ENCODE measurements at regions not wholly inside any gene's neighbourhood (a gene's known extent, or its start where the extent isn't known, plus 50 kb on each side); places are given as distances from the start of the nearest gene placed in this dataset.

DNA sequence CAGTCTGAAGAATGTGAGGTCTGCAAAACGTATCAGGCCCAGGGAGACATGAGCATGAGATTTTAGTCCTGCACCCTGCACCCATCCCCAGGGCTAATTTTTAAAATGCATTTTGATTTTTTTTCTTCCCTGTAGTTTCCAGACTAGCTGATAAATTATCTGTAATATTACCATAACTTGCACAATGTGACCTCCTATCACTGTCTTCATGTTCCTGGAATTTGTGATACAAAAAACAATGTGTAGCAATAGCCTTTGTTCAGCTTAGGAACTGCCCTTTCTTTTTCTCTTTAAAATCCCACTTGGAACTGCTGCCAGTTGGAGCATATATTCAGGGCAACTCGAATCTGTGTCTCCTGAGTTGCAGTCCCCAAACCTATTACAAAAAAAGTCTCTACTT, 222.8 kb upstream of the HS6ST1 start:
- no peak for DNase-seq
- H3K9me3 Mint-ChIP-seq: no peaks in the 10 kb centered on the region
- no peaks in the 10 kb centered on the region for H3K4me1 Mint-ChIP-seq

DNA sequence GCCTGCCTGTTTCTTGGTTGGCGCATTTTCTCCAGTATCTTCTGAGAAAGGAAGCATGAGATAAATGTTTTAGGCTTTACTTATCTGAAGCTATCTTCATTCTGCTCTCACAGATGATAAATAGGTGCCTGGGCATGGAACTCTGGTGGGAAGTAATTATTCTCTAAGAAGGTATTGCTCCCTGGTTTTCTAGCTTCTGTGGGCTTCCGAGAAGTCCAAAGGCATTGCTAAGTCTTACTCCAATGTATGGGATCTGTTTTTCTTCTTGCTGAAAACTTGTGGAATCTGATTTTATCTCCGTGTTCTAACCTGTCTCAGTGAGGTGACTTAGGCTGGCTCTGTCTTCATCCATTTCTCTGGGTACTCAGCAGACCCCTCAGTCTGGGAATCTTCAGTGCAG, 224.4 kb upstream of the HS6ST1 start:
- Mint-ChIP-seq H3K27me3 (ENCODE audit: low read depth in 3 of 3) (peaks cover 0 to 4% (median 3%) of the 10 kb centered on the region in 3 donors), H3K36me3 (no peaks in the 10 kb centered on the region), H3K4me1 (no peaks in the 10 kb centered on the region), H3K4me3 (no peak overlapping the region), H3K9me3 (no peaks in the 10 kb centered on the region), H3K27ac (no peak overlapping the region)
- DNase-seq: no peak

More for the DNA sequence above, 222.8 kb upstream of the HS6ST1 start:
- no peak overlapping the region for H3K4me3 Mint-ChIP-seq
- no peaks in the 10 kb centered on the region for H3K36me3 Mint-ChIP-seq
- H3K27ac Mint-ChIP-seq: no peak overlapping the region
- peaks cover 0 to 1% (median 1%) of the 10 kb centered on the region in 3 donors for H3K27me3 Mint-ChIP-seq (ENCODE audit: low read depth in 3 of 3)

DNA sequence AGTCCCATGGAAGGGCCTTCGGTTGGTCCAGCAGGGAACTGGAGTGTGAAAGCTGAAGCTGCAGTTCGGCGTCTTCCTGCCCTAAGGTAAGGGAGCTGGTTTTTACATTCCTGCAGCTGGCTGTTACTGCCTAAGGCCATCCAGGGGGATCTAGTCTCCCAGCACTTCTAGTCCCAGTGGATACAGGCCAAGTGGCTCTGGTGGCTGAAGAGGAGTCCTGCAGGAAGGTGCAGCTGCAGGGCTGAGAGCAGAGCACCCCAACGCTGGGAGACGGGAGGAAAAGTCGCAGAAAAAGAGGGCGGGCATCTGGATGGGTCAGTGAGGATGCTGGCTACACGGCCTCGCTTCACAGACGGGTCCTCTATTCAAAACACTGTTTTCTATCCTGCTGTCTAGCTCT, 225.0 kb upstream of the HS6ST1 start:
- no peak for DNase-seq
- peaks cover 0 to 4% (median 3%) of the 10 kb centered on the region in 3 donors for H3K27me3 Mint-ChIP-seq (ENCODE audit: low read depth in 3 of 3)
- H3K27ac Mint-ChIP-seq: no peak overlapping the region
- no peaks in the 10 kb centered on the region for H3K9me3 Mint-ChIP-seq
- H3K4me3 Mint-ChIP-seq: no peak overlapping the region
- H3K36me3 Mint-ChIP-seq: no peaks in the 10 kb centered on the region
- H3K4me1 Mint-ChIP-seq: no peaks in the 10 kb centered on the region

DNA sequence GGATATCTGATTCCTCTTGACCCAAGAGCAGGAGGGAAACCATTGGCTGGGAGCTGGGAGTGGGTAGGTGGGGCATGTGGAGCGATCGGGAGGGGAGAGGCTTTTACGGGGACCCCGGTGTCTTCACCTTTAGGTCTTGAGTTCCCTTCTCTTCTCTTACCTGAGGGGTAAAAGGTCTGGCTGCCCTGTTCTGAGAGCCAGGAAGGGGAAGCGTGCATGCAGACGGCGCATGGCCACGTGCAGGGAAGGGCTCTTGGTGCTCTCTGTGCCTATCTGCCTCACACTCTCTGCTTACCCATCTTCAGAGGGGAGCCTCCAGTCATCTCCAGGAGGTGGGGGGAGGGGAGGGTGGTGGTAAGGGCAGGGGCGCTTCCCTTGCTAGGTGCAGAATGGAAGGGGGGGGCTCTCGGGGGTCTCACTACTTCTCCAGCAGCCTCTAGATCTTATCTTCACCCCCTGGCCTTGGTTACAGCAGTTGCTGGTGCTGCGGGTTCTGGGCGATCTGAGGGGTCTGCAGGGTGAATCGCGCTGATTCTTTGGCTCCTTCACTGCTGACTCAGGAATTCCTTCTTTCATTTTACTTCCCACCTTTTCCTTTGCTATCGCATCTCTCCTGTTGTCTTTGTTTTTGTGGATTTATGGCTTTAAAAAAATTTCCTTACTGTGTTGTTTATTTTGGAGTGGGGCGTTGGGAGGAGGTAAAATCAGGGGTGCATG, 225.8 kb upstream of the HS6ST1 start:
- no peaks in the 10 kb centered on the region for H3K4me1 Mint-ChIP-seq
- DNase-seq: no peak
- no peaks in the 10 kb centered on the region for H3K9me3 Mint-ChIP-seq
- no peak overlapping the region for H3K27ac Mint-ChIP-seq
- peaks cover 0 to 4% (median 3%) of the 10 kb centered on the region in 3 donors for H3K27me3 Mint-ChIP-seq (ENCODE audit: low read depth in 3 of 3)
- no peaks in the 10 kb centered on the region for H3K36me3 Mint-ChIP-seq
- no peak overlapping the region for H3K4me3 Mint-ChIP-seq

DNA sequence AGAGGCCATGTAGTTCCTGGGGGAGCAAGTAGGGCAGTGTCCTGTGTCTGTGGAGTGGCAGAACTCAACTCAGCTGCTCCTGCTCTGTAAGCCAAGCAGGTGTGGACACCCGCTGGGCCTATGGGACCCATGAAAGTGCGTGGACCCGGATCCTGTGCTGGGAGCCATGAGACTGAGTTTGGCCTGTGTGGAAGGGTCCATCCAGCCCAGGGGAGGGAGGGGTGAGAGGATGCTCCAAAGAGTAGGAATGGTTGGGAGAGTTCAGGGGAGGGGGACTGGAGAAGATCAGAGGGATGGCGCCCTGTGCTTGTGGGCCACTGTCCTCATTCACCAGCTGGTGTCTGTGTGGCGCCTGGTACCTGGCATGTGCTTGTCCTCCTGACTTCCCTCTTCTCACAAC, 226.4 kb upstream of the HS6ST1 start:
- Mint-ChIP-seq H3K27ac (no peak overlapping the region), H3K9me3 (no peaks in the 10 kb centered on the region), H3K36me3 (no peaks in the 10 kb centered on the region), H3K27me3 (ENCODE audit: low read depth in 3 of 3) (peaks cover 0 to 4% (median 3%) of the 10 kb centered on the region in 3 donors), H3K4me3 (no peak overlapping the region), H3K4me1 (no peaks in the 10 kb centered on the region)
- DNase-seq: no peak

DNA sequence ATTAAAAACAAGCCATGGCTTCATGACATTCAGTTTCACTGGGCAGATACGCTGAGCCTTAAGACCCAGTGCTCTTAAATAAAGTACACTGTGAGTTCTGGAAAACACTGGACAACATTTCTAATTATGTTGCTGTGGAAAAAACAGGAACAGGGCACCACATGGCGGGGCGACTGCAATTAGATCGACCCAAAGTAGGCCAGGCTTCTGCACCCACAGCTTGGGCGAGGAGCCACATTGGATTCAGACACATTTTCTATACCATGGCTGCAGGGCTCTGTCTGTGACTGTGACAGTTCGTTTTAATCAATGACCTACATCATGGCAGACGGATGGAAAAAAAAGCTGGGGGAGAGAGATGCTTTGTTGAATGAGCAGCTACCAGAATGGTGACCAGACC, 227.2 kb upstream of the HS6ST1 start:
- H3K9me3 Mint-ChIP-seq: no peaks in the 10 kb centered on the region
- no peaks in the 10 kb centered on the region for H3K4me1 Mint-ChIP-seq
- no peak for DNase-seq
- no peaks in the 10 kb centered on the region for H3K36me3 Mint-ChIP-seq
- no peak overlapping the region for H3K4me3 Mint-ChIP-seq
- H3K27me3 Mint-ChIP-seq (ENCODE audit: low read depth in 3 of 3): peaks cover 0 to 4% (median 3%) of the 10 kb centered on the region in 3 donors
- no peak overlapping the region for H3K27ac Mint-ChIP-seq

DNA sequence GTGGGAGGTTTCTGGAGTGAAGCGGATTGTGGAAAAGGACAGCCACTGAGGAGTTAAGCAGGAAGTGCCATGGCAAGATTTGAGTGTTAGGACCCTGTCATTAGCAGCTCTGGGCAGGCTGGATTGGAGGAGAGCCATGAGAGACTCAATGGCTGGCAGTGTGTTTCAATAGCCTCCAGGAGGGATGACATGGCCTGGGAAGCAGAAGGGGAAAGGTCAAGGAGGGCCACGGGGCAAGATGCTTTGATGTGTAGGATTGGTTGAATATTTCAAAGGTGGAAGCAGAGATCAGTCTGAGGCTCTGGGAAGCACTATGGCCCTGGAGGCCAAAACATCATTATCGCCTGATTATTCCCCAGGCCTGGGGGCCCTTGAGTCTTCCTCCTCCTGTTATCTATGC, 229.0 kb upstream of the HS6ST1 start:
- DNase-seq: no peak
- H3K27ac Mint-ChIP-seq: no peak overlapping the region
- peaks cover 2 to 4% (median 3%) of the 10 kb centered on the region in 3 donors for H3K27me3 Mint-ChIP-seq (ENCODE audit: low read depth in 3 of 3)
- no peaks in the 10 kb centered on the region for H3K4me1 Mint-ChIP-seq
- H3K36me3 Mint-ChIP-seq: no peaks in the 10 kb centered on the region
- H3K4me3 Mint-ChIP-seq: no peak overlapping the region
- H3K9me3 Mint-ChIP-seq: no peaks in the 10 kb centered on the region

DNA sequence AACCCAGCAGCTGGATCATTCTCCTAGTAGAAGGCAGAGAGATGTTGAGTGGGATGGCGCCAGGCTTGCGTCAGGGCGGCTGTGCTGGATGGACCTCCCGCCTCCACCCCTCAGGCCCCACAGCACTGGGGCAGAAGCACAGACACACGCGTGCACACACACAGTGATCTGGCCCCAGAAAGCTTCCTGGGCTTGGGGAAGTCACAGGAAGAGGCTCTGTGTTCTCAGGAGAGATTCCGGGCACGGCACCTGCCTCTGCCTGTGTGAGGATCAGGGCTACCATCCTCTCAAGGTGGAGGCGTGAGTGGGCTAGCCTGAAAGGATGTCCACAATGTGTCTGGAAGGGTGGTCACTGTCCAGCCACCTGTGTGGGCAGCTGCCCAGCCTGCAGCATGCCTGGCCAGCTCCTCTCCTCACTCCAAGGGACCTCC, 229.8 kb upstream of the HS6ST1 start:
- H3K4me1 Mint-ChIP-seq: no peaks in the 10 kb centered on the region
- H3K4me3 Mint-ChIP-seq: no peak overlapping the region
- no peaks in the 10 kb centered on the region for H3K9me3 Mint-ChIP-seq
- H3K36me3 Mint-ChIP-seq: no peaks in the 10 kb centered on the region
- DNase-seq: no peak
- peaks cover 2 to 4% (median 3%) of the 10 kb centered on the region in 3 donors for H3K27me3 Mint-ChIP-seq (ENCODE audit: low read depth in 3 of 3)
- no peak overlapping the region for H3K27ac Mint-ChIP-seq

DNA sequence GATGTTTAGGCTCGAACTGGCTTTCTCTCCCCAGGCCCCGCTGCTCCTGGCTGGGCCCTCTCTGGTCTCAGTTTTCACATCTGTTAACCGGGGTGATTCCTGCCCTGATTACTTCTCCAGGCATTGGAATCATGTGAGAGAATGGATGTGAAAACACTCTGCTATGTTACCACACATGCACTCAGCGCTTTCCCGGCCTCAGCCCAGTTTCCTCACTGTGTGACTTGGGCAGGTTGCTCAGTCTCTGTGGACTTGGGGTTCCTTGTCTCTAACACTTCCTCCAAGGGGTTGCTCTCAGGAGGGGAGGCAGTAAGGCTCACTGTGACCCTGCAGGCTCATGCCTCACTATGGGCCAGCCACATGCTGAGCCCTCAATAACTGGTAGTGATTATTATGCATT, 230.4 kb upstream of the HS6ST1 start:
- Mint-ChIP-seq H3K36me3 (no peaks in the 10 kb centered on the region), H3K27ac (no peak overlapping the region), H3K9me3 (no peaks in the 10 kb centered on the region), H3K27me3 (ENCODE audit: low read depth in 3 of 3) (peaks cover 2 to 4% (median 3%) of the 10 kb centered on the region in 3 donors), H3K4me1 (no peaks in the 10 kb centered on the region), H3K4me3 (no peak overlapping the region)
- no peak for DNase-seq

DNA sequence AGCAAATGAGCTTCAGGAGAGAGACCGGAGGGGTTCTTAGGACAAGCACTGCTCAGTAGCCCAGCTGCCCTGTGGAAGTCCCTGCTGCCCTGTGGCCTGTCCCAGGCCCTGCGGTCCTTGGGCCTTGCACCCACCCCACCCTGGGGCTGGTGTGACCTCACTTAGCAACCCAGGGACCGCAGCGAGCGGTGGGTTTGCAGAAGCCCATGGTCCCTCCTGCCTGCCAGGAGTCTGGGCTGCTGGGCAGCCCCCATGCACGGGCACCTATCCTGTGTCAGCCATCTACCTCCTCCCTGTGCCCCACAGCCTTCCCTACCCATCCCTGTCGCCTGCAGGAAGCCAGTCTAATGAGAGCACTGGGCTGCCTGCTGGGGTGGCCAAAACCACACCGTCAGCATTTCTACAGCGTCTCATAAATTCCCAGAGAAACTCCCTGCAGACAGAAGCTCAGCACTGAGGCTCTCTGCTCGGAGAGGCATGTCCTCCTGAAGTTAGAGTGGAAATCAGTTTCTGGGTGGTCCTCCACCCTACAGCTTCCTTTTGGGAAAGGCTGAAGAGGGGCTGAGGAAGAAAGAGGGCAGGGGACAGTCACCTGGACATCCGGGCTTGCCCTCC, 231.1 kb upstream of the HS6ST1 start:
- H3K27ac Mint-ChIP-seq: no peak overlapping the region
- DNase-seq: no peak
- H3K9me3 Mint-ChIP-seq: no peaks in the 10 kb centered on the region
- H3K4me3 Mint-ChIP-seq: no peak overlapping the region
- H3K27me3 Mint-ChIP-seq (ENCODE audit: low read depth in 3 of 3): peaks cover 2 to 4% (median 3%) of the 10 kb centered on the region in 3 donors
- H3K4me1 Mint-ChIP-seq: no peaks in the 10 kb centered on the region
- H3K36me3 Mint-ChIP-seq: no peaks in the 10 kb centered on the region

DNA sequence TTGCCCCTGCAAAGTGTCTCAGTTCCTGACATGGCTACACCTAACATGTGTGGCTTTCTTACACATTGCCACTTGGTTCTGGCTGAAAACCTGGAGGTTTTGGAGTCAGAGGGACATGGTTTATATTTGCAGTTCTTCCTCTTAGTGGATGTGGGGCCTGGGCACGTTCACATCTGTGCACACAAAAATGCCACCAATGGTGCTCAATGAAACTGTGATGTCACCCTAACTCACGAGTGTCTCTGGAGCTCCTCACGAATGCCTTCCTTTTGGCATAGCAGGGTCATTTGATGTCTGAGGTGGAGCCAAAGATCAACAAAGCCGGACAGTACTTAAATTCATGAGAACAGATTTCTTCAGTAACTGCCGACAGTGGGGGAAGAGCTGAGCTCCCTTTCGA, 231.7 kb upstream of the HS6ST1 start:
- no peaks in the 10 kb centered on the region for H3K36me3 Mint-ChIP-seq
- H3K27ac Mint-ChIP-seq: no peak overlapping the region

DNA sequence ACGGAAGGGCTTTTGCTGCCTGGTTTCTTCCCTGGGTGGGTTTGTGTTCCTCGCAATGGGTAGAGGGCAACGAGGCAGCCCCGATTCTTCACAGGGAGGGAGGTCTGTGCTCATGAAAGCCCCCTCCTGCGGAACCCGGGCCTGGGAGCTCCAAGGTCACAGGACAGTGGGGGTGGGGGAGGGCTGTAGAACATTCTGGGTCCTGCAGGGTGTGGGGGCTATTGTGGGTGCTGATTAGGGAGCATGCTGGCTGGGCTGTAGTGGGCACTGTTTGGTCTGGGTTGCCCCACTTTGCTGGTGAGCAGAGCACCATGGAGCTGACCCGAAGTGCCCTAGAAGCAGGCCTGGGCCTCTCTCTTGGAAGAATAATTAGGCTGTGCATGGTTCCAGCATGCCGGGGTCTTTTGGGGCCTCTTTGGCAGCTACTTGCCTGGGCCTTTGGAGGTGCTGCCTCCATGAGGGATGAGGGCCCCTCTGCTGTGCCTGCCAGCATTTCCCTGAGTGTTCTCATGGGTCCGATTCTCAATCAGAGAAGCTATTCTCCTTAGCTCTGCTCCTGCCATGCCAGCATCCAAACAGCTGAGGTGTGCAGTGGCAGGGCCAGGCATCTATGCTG, 232.2 kb upstream of the HS6ST1 start:
- no peak for DNase-seq
- Mint-ChIP-seq H3K9me3 (no peaks in the 10 kb centered on the region), H3K4me3 (no peak overlapping the region), H3K27ac (no peak overlapping the region), H3K36me3 (no peaks in the 10 kb centered on the region), H3K27me3 (ENCODE audit: low read depth in 3 of 3) (peaks cover 2 to 4% (median 3%) of the 10 kb centered on the region in 3 donors), H3K4me1 (no peaks in the 10 kb centered on the region)

More for the DNA sequence above, 231.7 kb upstream of the HS6ST1 start:
- no peak for DNase-seq
- H3K4me3 Mint-ChIP-seq: no peak overlapping the region
- H3K27me3 Mint-ChIP-seq (ENCODE audit: low read depth in 3 of 3): peaks cover 2 to 4% (median 3%) of the 10 kb centered on the region in 3 donors
- H3K9me3 Mint-ChIP-seq: no peaks in the 10 kb centered on the region
- H3K4me1 Mint-ChIP-seq: no peaks in the 10 kb centered on the region

DNA sequence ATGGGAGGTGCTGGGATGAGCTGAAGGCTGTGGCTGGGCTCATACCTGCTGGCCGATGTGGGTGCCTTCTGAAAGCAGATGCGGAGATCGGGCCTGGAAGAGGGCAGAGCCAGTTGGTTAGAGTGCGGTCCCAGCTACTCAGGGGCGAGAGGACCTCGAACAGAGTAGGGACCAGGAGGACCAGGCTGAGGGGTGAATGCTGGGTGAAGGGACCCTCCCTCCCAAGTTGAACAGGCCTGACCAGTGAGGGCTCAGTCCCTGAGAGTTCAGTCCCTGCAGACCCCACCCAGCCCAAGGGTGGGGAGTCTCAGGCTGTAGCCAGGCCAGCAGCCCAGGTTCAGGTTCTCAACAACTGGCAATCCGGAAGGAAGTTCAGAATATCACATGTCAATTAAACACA, 232.8 kb upstream of the HS6ST1 start:
- no peak for DNase-seq
- peaks cover 2 to 3% (median 3%) of the 10 kb centered on the region in 3 donors for H3K27me3 Mint-ChIP-seq (ENCODE audit: low read depth in 3 of 3)
- no peaks in the 10 kb centered on the region for H3K4me1 Mint-ChIP-seq
- no peaks in the 10 kb centered on the region for H3K36me3 Mint-ChIP-seq
- no peak overlapping the region for H3K4me3 Mint-ChIP-seq
- no peaks in the 10 kb centered on the region for H3K9me3 Mint-ChIP-seq
- H3K27ac Mint-ChIP-seq: no peak overlapping the region

DNA sequence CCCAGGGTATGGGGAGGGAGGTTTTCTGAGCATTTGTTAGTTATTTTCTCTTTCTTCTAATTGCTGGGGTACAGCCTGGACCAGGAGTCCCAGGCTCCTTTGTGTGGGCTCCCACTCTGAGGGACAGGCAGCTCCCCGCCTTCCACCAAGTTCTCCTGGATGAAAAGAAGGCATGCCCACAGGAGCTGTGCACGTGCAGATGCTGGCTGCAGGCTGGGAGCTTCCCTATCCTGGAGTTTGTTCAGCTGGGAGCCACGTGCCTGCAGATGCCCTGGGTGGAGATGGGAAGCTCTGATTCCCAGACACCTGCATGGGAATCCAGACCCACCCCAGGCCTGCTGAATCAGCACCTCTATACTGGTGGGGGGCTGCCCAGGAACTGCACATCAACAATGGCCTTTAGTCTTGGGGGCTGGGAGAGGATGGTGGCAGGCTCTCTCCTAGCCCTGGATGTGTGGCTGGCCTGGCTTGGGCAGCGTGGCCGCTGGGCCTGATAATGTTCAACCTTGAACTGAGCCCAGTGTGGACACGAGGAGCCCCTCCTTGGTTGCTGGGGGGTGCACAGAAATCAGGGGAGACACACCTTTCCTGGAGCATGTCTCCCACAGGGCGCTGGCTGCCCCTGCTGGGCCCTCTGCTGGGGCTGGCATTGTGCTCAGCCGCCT, 233.6 kb upstream of the HS6ST1 start:
- Mint-ChIP-seq H3K27ac (no peak overlapping the region), H3K9me3 (no peaks in the 10 kb centered on the region), H3K36me3 (no peaks in the 10 kb centered on the region), H3K4me1 (no peaks in the 10 kb centered on the region), H3K4me3 (no peak overlapping the region), H3K27me3 (ENCODE audit: low read depth in 3 of 3) (peaks cover 0 to 2% (median 1%) of the 10 kb centered on the region in 3 donors)
- no peak for DNase-seq
